ENCODE measurements at regions not wholly inside any gene's neighbourhood (a gene's known extent, or its start where the extent isn't known, plus 50 kb on each side); places are given as distances from the start of the nearest gene placed in this dataset.
"Not testable (repeated sequence)": the region's sequence is repeated elsewhere in the genome, so short reads cannot be mapped to it uniquely, and the experiment has no call there.

GRCh38 chr7:29684787-29685650, 121.3 kb upstream of the WIPF3 start:
- intact Hi-C loops (cut with micrococcal nuclease; ENCODE audit: unreplicated experiment) = no loop called here
- peak overlapping the region; percentile 83 for H3K27ac Mint-ChIP-seq (ENCODE audit: unreplicated experiment)
- BruUV-seq (replicated peaks) = no TSS peak
- peak overlapping the region; percentile 100 for H3K4me3 Mint-ChIP-seq (ENCODE audit: low read depth, unreplicated experiment)
- no peaks in the 10 kb centered on the region for H3K9me3 Mint-ChIP-seq (ENCODE audit: low read depth, unreplicated experiment)
- no peaks in the 10 kb centered on the region for H3K27me3 Mint-ChIP-seq (ENCODE audit: unreplicated experiment)
- H3K36me3 Mint-ChIP-seq (ENCODE audit: insufficient read depth, unreplicated experiment) = peaks cover 18% of the 10 kb centered on the region
- TF ChIP-seq CTCF (IDR thresholded peaks at IDR 0.05; ENCODE audit: unreplicated experiment) = no peak
- H3K4me1 Mint-ChIP-seq (ENCODE audit: low read depth, unreplicated experiment) = peaks cover 16% of the 10 kb centered on the region
- CTCF ChIA-PET = no interaction called here
- peak; percentile 86 for DNase-seq

DNA sequence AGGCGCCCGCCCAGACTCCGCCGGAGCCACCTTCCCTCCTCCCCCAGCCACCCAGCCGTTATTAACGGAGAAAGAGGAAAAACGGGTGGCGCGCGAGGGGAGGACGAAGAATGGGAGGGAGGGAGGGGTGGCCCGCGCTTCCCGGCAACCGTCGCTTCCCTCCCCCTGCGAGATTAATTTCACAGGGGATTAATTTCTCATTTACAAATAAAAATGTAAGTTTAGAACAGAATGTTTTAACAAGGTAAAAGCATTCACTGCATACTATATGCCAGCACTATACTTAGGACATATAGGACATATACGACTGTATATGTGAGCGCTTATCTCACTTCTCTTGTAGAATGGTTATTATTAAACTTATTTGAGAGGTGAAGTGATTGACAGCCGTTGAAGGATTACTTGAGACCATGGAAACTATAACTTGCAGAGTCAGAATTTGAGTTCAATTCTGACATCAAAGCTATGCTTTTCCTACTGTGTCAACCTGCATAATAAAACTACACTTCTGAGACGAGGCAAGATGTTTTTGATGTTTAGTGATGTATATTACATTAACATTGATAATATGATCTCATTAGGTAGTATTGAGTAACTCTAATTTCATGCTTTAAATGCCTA, 120.5 kb upstream of the WIPF3 start:
- BruUV-seq (replicated peaks); DNase-seq; intact Hi-C loops (cut with micrococcal nuclease; ENCODE audit: unreplicated experiment); H3K9me3 Mint-ChIP-seq (ENCODE audit: low read depth, unreplicated experiment); H3K27ac Mint-ChIP-seq (ENCODE audit: unreplicated experiment); H3K27me3 Mint-ChIP-seq (ENCODE audit: unreplicated experiment): not testable (repeated sequence)
- Mint-ChIP-seq H3K36me3 (ENCODE audit: insufficient read depth, unreplicated experiment) (peaks cover 18% of the 10 kb centered on the region), H3K4me3 (ENCODE audit: low read depth, unreplicated experiment) (peak overlapping the region; percentile 100), H3K4me1 (ENCODE audit: low read depth, unreplicated experiment) (peaks cover 11% of the 10 kb centered on the region)
- CTCF ChIA-PET = interaction anchor here (0.7 kb wide), 1 partner anchor 1514 kb away, joined by 6 read pairs; no protein-coding TSS in a partner anchor

GRCh38 chr7:29690510-29690909, 115.8 kb upstream of the WIPF3 start:
- H3K4me3 Mint-ChIP-seq (ENCODE audit: low read depth, unreplicated experiment); H3K4me1 Mint-ChIP-seq (ENCODE audit: low read depth, unreplicated experiment); H3K36me3 Mint-ChIP-seq (ENCODE audit: insufficient read depth, unreplicated experiment); CTCF ChIA-PET; BruUV-seq (replicated peaks); H3K27ac Mint-ChIP-seq (ENCODE audit: unreplicated experiment); intact Hi-C loops (cut with micrococcal nuclease; ENCODE audit: unreplicated experiment); H3K27me3 Mint-ChIP-seq (ENCODE audit: unreplicated experiment); DNase-seq; H3K9me3 Mint-ChIP-seq (ENCODE audit: low read depth, unreplicated experiment): not testable (repeated sequence)

GRCh38 chr7:29696402-29696801, 109.9 kb upstream of the WIPF3 start:
- H3K9me3 Mint-ChIP-seq (ENCODE audit: low read depth, unreplicated experiment); H3K36me3 Mint-ChIP-seq (ENCODE audit: insufficient read depth, unreplicated experiment); DNase-seq; H3K27ac Mint-ChIP-seq (ENCODE audit: unreplicated experiment); H3K4me1 Mint-ChIP-seq (ENCODE audit: low read depth, unreplicated experiment); H3K27me3 Mint-ChIP-seq (ENCODE audit: unreplicated experiment); BruUV-seq (replicated peaks); H3K4me3 Mint-ChIP-seq (ENCODE audit: low read depth, unreplicated experiment); intact Hi-C loops (cut with micrococcal nuclease; ENCODE audit: unreplicated experiment); CTCF ChIA-PET: not testable (repeated sequence)

- H3K27me3 Mint-ChIP-seq (ENCODE audit: unreplicated experiment); H3K9me3 Mint-ChIP-seq (ENCODE audit: low read depth, unreplicated experiment); BruUV-seq (replicated peaks); intact Hi-C loops (cut with micrococcal nuclease; ENCODE audit: unreplicated experiment); H3K27ac Mint-ChIP-seq (ENCODE audit: unreplicated experiment); DNase-seq; H3K4me1 Mint-ChIP-seq (ENCODE audit: low read depth, unreplicated experiment); H3K4me3 Mint-ChIP-seq (ENCODE audit: low read depth, unreplicated experiment); H3K36me3 Mint-ChIP-seq (ENCODE audit: insufficient read depth, unreplicated experiment); CTCF ChIA-PET: not testable (repeated sequence)
Measured at GRCh38 chr7:29699723-29700122, 106.6 kb upstream of the WIPF3 start.

DNA sequence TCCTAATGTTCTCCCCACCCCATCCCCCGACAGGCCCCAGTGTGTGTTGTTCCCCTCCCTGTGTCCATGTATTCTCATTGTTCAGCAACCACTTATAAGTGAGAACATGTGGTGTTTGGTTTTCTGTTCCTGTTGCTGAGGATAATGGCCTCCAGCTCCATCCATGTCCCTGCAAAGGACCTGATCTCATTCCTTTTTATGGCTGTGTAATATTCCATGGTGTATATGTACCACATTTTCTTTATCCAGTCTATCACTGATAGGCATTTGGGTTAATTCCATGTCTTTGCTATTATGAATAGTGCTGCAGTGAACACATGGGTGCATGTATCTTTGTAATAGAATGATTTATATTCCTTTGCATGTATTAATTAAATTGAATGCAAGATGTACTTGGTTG, 104.8 kb upstream of the WIPF3 start:
- H3K27ac Mint-ChIP-seq (ENCODE audit: unreplicated experiment); H3K9me3 Mint-ChIP-seq (ENCODE audit: low read depth, unreplicated experiment): not testable (repeated sequence)

GRCh38 chr7:29703830-29704229, 102.5 kb upstream of the WIPF3 start:
- H3K27ac Mint-ChIP-seq (ENCODE audit: unreplicated experiment); DNase-seq; H3K9me3 Mint-ChIP-seq (ENCODE audit: low read depth, unreplicated experiment); BruUV-seq (replicated peaks); H3K4me1 Mint-ChIP-seq (ENCODE audit: low read depth, unreplicated experiment); H3K27me3 Mint-ChIP-seq (ENCODE audit: unreplicated experiment); intact Hi-C loops (cut with micrococcal nuclease; ENCODE audit: unreplicated experiment); H3K36me3 Mint-ChIP-seq (ENCODE audit: insufficient read depth, unreplicated experiment); H3K4me3 Mint-ChIP-seq (ENCODE audit: low read depth, unreplicated experiment); CTCF ChIA-PET: not testable (repeated sequence)

More for the DNA sequence above, 104.8 kb upstream of the WIPF3 start:
- H3K27me3 Mint-ChIP-seq (ENCODE audit: unreplicated experiment); H3K4me1 Mint-ChIP-seq (ENCODE audit: low read depth, unreplicated experiment); BruUV-seq (replicated peaks); H3K36me3 Mint-ChIP-seq (ENCODE audit: insufficient read depth, unreplicated experiment); CTCF ChIA-PET; DNase-seq; H3K4me3 Mint-ChIP-seq (ENCODE audit: low read depth, unreplicated experiment); intact Hi-C loops (cut with micrococcal nuclease; ENCODE audit: unreplicated experiment): not testable (repeated sequence)

DNA sequence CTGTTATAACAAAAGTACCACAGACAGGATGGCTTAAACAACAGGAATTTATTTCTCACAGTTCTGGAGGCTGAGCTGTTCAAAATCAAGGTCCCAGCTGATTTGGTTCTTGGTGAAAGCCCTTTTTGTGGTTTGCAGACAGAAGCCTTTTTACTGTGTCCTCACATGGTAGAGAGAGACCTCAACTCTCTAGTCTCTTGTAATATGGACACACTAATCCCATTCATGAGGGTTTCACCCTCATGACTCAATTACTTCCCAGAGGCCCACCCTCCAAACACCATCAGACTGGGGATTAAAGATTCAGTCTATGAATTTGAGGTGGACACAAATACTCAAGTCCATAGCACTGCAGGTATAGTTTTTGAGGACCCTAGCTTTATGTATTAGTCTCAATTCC, 97.3 kb upstream of the WIPF3 start:
- H3K4me3 Mint-ChIP-seq (ENCODE audit: low read depth, unreplicated experiment); H3K27me3 Mint-ChIP-seq (ENCODE audit: unreplicated experiment); BruUV-seq (replicated peaks); H3K4me1 Mint-ChIP-seq (ENCODE audit: low read depth, unreplicated experiment); H3K9me3 Mint-ChIP-seq (ENCODE audit: low read depth, unreplicated experiment); H3K36me3 Mint-ChIP-seq (ENCODE audit: insufficient read depth, unreplicated experiment); DNase-seq; H3K27ac Mint-ChIP-seq (ENCODE audit: unreplicated experiment); CTCF ChIA-PET; intact Hi-C loops (cut with micrococcal nuclease; ENCODE audit: unreplicated experiment): not testable (repeated sequence)

- CTCF ChIA-PET = interaction anchor here (0.7 kb wide), 2 partner anchors 112 to 449 kb away, joined by 3 read pairs; no protein-coding TSS in a partner anchor
- intact Hi-C loops (cut with micrococcal nuclease; ENCODE audit: unreplicated experiment); H3K36me3 Mint-ChIP-seq (ENCODE audit: insufficient read depth, unreplicated experiment); H3K27me3 Mint-ChIP-seq (ENCODE audit: unreplicated experiment); BruUV-seq (replicated peaks); H3K9me3 Mint-ChIP-seq (ENCODE audit: low read depth, unreplicated experiment): not testable (repeated sequence)
- DNase-seq = peak; percentile 92
- peak overlapping the region; percentile 75 for H3K27ac Mint-ChIP-seq (ENCODE audit: unreplicated experiment)
- peak overlapping the region; percentile 39 for H3K4me3 Mint-ChIP-seq (ENCODE audit: low read depth, unreplicated experiment)
- peaks cover 29% of the 10 kb centered on the region for H3K4me1 Mint-ChIP-seq (ENCODE audit: low read depth, unreplicated experiment)
Measured at GRCh38 chr7:29723127-29723526, 83.2 kb upstream of the WIPF3 start.
